ENCODE measurements at regions not wholly inside any gene's neighbourhood (a gene's known extent, or its start where the extent isn't known, plus 50 kb on each side); places are given as distances from the start of the nearest gene placed in this dataset.

DNA sequence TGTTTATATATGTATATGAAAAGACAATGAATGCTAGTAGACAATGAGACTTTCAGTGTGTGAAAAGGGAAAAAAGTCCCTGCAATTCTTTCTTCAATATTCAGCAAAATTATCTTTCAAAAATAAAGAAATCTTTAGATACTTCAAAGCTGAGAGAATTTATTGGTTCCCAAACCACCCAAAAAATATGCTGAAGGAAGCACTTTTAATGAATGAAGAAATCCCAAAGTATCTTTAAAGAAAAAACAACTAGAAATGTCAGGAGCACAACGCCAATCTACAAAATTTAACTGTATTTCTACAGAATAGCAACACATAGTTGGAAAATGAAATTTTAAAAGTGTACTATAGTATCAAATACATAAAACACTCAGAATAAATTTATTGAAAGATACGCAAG, 142.3 kb upstream of the CHRM3 start:
- TF ChIP-seq, protein P1, sequence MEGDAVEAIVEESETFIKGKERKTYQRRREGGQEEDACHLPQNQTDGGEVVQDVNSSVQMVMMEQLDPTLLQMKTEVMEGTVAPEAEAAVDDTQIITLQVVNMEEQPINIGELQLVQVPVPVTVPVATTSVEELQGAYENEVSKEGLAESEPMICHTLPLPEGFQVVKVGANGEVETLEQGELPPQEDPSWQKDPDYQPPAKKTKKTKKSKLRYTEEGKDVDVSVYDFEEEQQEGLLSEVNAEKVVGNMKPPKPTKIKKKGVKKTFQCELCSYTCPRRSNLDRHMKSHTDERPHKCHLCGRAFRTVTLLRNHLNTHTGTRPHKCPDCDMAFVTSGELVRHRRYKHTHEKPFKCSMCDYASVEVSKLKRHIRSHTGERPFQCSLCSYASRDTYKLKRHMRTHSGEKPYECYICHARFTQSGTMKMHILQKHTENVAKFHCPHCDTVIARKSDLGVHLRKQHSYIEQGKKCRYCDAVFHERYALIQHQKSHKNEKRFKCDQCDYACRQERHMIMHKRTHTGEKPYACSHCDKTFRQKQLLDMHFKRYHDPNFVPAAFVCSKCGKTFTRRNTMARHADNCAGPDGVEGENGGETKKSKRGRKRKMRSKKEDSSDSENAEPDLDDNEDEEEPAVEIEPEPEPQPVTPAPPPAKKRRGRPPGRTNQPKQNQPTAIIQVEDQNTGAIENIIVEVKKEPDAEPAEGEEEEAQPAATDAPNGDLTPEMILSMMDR (conservative IDR thresholded peaks at IDR 0.05; ENCODE audit: low read length), result no peak
- TF ChIP-seq EZH2phosphoT487 (IDR thresholded peaks at IDR 0.05; ENCODE audit: borderline replicate concordance, low read depth, low read length), result no peak

Measured in OCI-LY7 (cell line).